ENCODE measurements at regions not wholly inside any gene's neighbourhood (a gene's known extent, or its start where the extent isn't known, plus 50 kb on each side); places are given as distances from the start of the nearest gene placed in this dataset.
A peak's percentile ranks its signal among the peaks of the same experiment; 100 is the strongest.

- Histone ChIP-seq H3K4me3 (no peak overlapping the region), H3K27ac (replicated peaks) (peak overlapping the region; percentile 62), H3K9me3 (replicated peaks) (no peaks in the 10 kb centered on the region), H3K36me3 (no peaks in the 10 kb centered on the region), H3K4me1 (peaks cover 73% of the 10 kb centered on the region), H3K27me3 (ENCODE audit: low read depth) (no peaks in the 10 kb centered on the region)
- no peak for TF ChIP-seq CTCF (IDR thresholded peaks at IDR 0.05; ENCODE audit: borderline replicate concordance)
- DNase-seq, result no peak
- intact Hi-C loops (cut with micrococcal nuclease), result no loop called here
These were observed 179.8 kb upstream of the RFC3 start for GRCh38 chr13:33637978-33638743.

GRCh38 chr13:33639158-33639557, 178.8 kb upstream of the RFC3 start:
- peak overlapping the region; percentile 62 for H3K27ac ChIP-seq (replicated peaks)
- no peaks in the 10 kb centered on the region for H3K27me3 ChIP-seq (ENCODE audit: low read depth)
- H3K4me1 ChIP-seq, result peaks cover 77% of the 10 kb centered on the region
- no peaks in the 10 kb centered on the region for H3K9me3 ChIP-seq (replicated peaks)
- DNase-seq, result no peak
- H3K36me3 ChIP-seq, result no peaks in the 10 kb centered on the region
- no peak for TF ChIP-seq CTCF (IDR thresholded peaks at IDR 0.05; ENCODE audit: borderline replicate concordance)
- intact Hi-C loops (cut with micrococcal nuclease), result no loop called here
- no peak overlapping the region for H3K4me3 ChIP-seq

- Histone ChIP-seq H3K9me3 (replicated peaks) (no peaks in the 10 kb centered on the region), H3K36me3 (no peaks in the 10 kb centered on the region), H3K27ac (replicated peaks) (peak overlapping the region; percentile 62), H3K27me3 (ENCODE audit: low read depth) (no peaks in the 10 kb centered on the region), H3K4me3 (no peak overlapping the region), H3K4me1 (peaks cover 77% of the 10 kb centered on the region)
- DNase-seq, result no peak
- TF ChIP-seq CTCF (IDR thresholded peaks at IDR 0.05; ENCODE audit: borderline replicate concordance), result no peak
- intact Hi-C loops (cut with micrococcal nuclease), result no loop called here
These were observed 178.3 kb upstream of the RFC3 start for GRCh38 chr13:33639626-33640080.

- intact Hi-C loops (cut with micrococcal nuclease), result no loop called here
- H3K36me3 ChIP-seq, result no peaks in the 10 kb centered on the region
- H3K27me3 ChIP-seq (ENCODE audit: low read depth), result no peaks in the 10 kb centered on the region
- TF ChIP-seq CTCF (IDR thresholded peaks at IDR 0.05; ENCODE audit: borderline replicate concordance), result no peak
- DNase-seq, result no peak
- H3K9me3 ChIP-seq (replicated peaks), result no peaks in the 10 kb centered on the region
- H3K27ac ChIP-seq (replicated peaks), result peak overlapping the region; percentile 62
- H3K4me1 ChIP-seq, result peaks cover 83% of the 10 kb centered on the region
- no peak overlapping the region for H3K4me3 ChIP-seq
These were observed 177.1 kb upstream of the RFC3 start for GRCh38 chr13:33640832-33641231.

GRCh38 chr13:33642374-33643065, 175.4 kb upstream of the RFC3 start:
- DNase-seq, result peak; percentile 39
- Histone ChIP-seq H3K27ac (replicated peaks) (peak overlapping the region; percentile 62), H3K9me3 (replicated peaks) (no peaks in the 10 kb centered on the region), H3K27me3 (ENCODE audit: low read depth) (no peaks in the 10 kb centered on the region), H3K4me3 (no peak overlapping the region), H3K4me1 (peaks cover 81% of the 10 kb centered on the region), H3K36me3 (no peaks in the 10 kb centered on the region)
- TF ChIP-seq CTCF (IDR thresholded peaks at IDR 0.05; ENCODE audit: borderline replicate concordance), result no peak
- intact Hi-C loops (cut with micrococcal nuclease), result no loop called here
